ENCODE measurements at regions not wholly inside any gene's neighbourhood (a gene's known extent, or its start where the extent isn't known, plus 50 kb on each side); places are given as distances from the start of the nearest gene placed in this dataset.
A peak's percentile ranks its signal among the peaks of the same experiment; 100 is the strongest.

DNA sequence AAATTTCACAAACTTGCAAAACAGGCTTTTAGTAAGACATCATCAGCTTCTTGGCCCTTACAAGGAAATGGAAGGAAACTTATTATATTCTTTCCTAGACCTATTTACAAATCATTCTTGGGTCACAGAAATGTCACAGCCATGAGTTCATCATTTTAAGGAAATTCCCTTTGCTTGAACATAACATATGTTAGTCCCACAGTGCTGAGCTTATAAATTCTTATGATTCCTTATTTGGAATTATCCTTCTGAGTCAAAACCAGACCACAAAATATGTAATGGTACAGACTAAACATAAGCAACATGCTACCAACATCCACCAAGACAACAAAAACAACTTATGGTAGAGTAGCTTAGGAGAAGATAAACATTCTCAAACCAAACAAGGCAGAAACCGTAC lies 236.9 kb upstream of the CTSO start:
- no peak overlapping the region for H3K27ac ChIP-seq (ENCODE audit: low read depth, low read length)
- no peak overlapping the region for H3K27ac Mint-ChIP-seq
- H3K9me3 Mint-ChIP-seq = peaks cover 0 to 12% (median 1%) of the 10 kb centered on the region in 5 donors
- ChIA-PET CTCF (no interaction called here), POLR2A (no interaction called here)
- no peaks in the 10 kb centered on the region for H3K4me1 Mint-ChIP-seq
- H3K36me3 Mint-ChIP-seq = no peaks in the 10 kb centered on the region
- H3K4me3 ChIP-seq (ENCODE audit: low read length) = no peak overlapping the region
- H3K4me1 ChIP-seq (ENCODE audit: insufficient read depth, low read length) = no peaks in the 10 kb centered on the region
- no peak for DNase-seq
- H3K9me3 ChIP-seq (ENCODE audit: low read length) = no peaks in the 10 kb centered on the region
- no peaks in the 10 kb centered on the region for H3K27me3 Mint-ChIP-seq
- H3K27me3 ChIP-seq (ENCODE audit: insufficient read depth, low read length, poor library complexity, severe bottlenecking) = no peaks in the 10 kb centered on the region
- H3K36me3 ChIP-seq (ENCODE audit: insufficient read depth, low read length) = no peaks in the 10 kb centered on the region
- no peak overlapping the region for H3K4me3 Mint-ChIP-seq

DNA sequence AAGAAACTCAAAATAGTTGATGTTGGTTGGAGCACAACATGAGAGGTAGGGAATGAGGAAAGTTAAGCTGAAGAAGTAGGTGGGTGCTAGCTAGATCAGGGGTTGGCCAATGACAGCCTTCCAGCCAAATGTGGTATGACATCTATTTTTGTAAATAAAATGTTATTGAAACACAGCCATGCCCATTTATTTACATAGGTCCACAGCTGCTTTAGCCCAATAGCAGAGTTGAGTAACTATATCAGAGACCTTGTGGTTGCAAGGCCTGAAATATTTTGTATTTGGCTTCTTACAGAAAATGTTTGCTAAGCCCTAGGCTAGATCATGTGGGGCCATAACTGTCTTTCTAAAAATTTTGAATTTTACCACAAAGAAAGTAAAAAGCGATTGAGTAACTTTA lies 234.9 kb upstream of the CTSO start:
- H3K4me1 Mint-ChIP-seq = no peaks in the 10 kb centered on the region
- Histone ChIP-seq H3K9me3 (ENCODE audit: low read length) (no peaks in the 10 kb centered on the region), H3K27ac (ENCODE audit: low read depth, low read length) (no peak overlapping the region), H3K4me1 (ENCODE audit: insufficient read depth, low read length) (no peaks in the 10 kb centered on the region), H3K36me3 (ENCODE audit: insufficient read depth, low read length) (no peaks in the 10 kb centered on the region), H3K4me3 (ENCODE audit: low read length) (no peak overlapping the region), H3K27me3 (ENCODE audit: insufficient read depth, low read length, poor library complexity, severe bottlenecking) (no peaks in the 10 kb centered on the region)
- no peaks in the 10 kb centered on the region for H3K36me3 Mint-ChIP-seq
- ChIA-PET CTCF (no interaction called here), POLR2A (no interaction called here)
- DNase-seq = no peak
- peaks cover 0 to 10% (median 0%) of the 10 kb centered on the region in 5 donors for H3K9me3 Mint-ChIP-seq
- H3K4me3 Mint-ChIP-seq = no peak overlapping the region
- H3K27me3 Mint-ChIP-seq = no peaks in the 10 kb centered on the region
- no peak overlapping the region for H3K27ac Mint-ChIP-seq

DNA sequence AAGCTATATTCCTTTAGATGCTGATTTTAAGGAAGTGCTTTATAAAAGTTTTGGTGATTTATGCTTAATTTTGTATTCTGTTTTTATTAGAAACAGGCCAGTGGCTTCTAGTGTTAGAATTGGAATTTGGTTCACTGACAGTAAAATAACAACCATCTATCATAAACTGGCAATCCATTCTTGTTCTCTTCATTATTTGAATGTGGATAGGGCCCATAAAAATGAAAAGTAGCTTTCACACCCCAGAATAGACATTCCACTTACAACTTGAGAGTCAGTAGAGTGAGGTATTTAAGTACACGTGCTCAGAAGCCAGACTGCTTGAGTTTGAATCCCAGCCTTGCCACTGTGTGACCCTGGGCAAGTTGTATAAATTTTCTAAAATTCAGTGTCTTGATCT lies 232.4 kb upstream of the CTSO start:
- Histone ChIP-seq H3K27ac (ENCODE audit: low read depth, low read length) (no peak overlapping the region), H3K9me3 (ENCODE audit: low read length) (no peaks in the 10 kb centered on the region), H3K36me3 (ENCODE audit: insufficient read depth, low read length) (no peaks in the 10 kb centered on the region), H3K27me3 (ENCODE audit: insufficient read depth, low read length, poor library complexity, severe bottlenecking) (no peaks in the 10 kb centered on the region), H3K4me3 (ENCODE audit: low read length) (no peak overlapping the region), H3K4me1 (ENCODE audit: insufficient read depth, low read length) (no peaks in the 10 kb centered on the region)
- Mint-ChIP-seq H3K27me3 (no peaks in the 10 kb centered on the region), H3K4me3 (no peak overlapping the region), H3K9me3 (peaks cover 0 to 7% (median 0%) of the 10 kb centered on the region in 5 donors), H3K27ac (no peak overlapping the region), H3K36me3 (no peaks in the 10 kb centered on the region), H3K4me1 (no peaks in the 10 kb centered on the region)
- CTCF ChIA-PET = no interaction called here
- no peak for DNase-seq
- POLR2A ChIA-PET = no interaction called here

DNA sequence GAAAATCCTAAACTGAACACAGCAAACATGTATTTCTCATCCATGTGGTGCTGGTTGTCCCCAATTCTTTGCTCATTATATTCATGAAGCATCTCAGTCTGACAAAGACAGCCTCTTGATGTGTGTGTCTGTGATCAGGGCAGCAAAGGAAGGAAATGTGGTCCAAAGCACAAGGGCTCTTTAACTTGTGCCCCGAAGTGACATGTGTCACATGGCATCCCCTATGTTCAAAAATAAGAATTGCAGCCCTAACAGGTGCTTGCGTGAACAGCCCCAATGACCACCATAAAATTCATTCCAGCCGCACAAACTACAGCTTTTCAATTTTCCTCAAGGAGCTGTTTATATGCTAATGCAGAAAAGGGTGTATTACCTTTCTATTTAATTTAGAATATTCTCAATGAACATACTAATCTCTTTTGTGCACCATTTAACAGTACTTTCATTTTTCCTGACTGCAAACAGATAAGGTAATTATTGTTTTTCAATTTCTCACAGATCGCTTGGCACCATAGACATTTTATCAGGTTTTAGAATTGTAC lies 231.9 kb upstream of the CTSO start:
- Histone ChIP-seq H3K4me3 (ENCODE audit: low read length) (no peak overlapping the region), H3K36me3 (ENCODE audit: insufficient read depth, low read length) (no peaks in the 10 kb centered on the region), H3K27ac (ENCODE audit: low read depth, low read length) (no peak overlapping the region), H3K9me3 (ENCODE audit: low read length) (no peaks in the 10 kb centered on the region), H3K4me1 (ENCODE audit: insufficient read depth, low read length) (no peaks in the 10 kb centered on the region), H3K27me3 (ENCODE audit: insufficient read depth, low read length, poor library complexity, severe bottlenecking) (no peaks in the 10 kb centered on the region)
- no peaks in the 10 kb centered on the region for H3K36me3 Mint-ChIP-seq
- no peak for DNase-seq
- POLR2A ChIA-PET = no interaction called here
- H3K4me3 Mint-ChIP-seq = no peak overlapping the region
- peaks cover 0 to 7% (median 0%) of the 10 kb centered on the region in 5 donors for H3K9me3 Mint-ChIP-seq
- H3K4me1 Mint-ChIP-seq = no peaks in the 10 kb centered on the region
- H3K27ac Mint-ChIP-seq = no peak overlapping the region
- H3K27me3 Mint-ChIP-seq = no peaks in the 10 kb centered on the region
- CTCF ChIA-PET = no interaction called here

DNA sequence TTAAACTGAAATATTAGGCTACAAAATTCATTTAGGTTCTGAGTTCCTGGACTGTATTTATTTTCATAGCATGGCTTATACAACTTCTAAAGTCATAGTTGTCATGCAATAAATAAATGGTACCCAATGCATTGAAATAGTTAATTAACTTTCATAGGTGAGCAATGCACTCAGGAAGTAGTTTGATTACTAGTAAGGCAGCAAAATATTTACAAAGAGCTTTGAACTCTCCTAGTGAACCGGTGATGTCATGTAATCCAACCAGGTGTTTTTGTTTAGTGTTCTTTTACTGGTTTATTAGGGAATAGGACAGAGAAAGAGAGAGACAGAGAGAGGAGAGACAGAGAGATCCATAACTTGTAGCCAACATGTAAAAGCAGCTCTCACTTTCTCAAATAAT lies 228.6 kb upstream of the CTSO start:
- Mint-ChIP-seq H3K36me3 (no peaks in the 10 kb centered on the region), H3K4me3 (no peak overlapping the region), H3K9me3 (peaks cover 0 to 1% (median 0%) of the 10 kb centered on the region in 5 donors), H3K4me1 (no peaks in the 10 kb centered on the region), H3K27me3 (no peaks in the 10 kb centered on the region), H3K27ac (peak overlapping the region in 1 of 8 donors; percentile 10)
- Histone ChIP-seq H3K27ac (ENCODE audit: low read depth, low read length) (no peak overlapping the region), H3K36me3 (ENCODE audit: insufficient read depth, low read length) (no peaks in the 10 kb centered on the region), H3K9me3 (ENCODE audit: low read length) (no peaks in the 10 kb centered on the region), H3K4me3 (ENCODE audit: low read length) (no peak overlapping the region), H3K4me1 (ENCODE audit: insufficient read depth, low read length) (no peaks in the 10 kb centered on the region), H3K27me3 (ENCODE audit: insufficient read depth, low read length, poor library complexity, severe bottlenecking) (no peaks in the 10 kb centered on the region)
- POLR2A ChIA-PET = no interaction called here
- CTCF ChIA-PET = no interaction called here
- DNase-seq = no peak

DNA sequence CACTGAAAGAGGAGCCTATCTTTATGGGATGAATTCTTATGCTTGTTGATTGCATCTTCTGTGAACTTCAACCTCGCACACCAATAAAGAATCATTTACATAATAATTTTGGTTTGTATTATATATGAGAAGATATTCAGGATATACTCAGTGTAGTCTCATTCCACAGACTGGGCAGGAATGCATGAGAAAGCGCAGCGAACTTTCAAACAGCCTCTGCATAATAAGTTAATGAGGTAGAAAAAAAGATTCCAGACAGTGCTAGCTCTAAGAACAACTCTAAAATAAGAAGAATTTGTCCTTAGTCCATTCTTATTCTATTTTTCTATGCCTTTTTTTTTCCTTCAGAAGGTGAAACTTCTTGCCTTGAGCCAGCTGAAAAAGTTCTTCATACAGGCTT lies 224.3 kb upstream of the CTSO start:
- Mint-ChIP-seq H3K27me3 (no peaks in the 10 kb centered on the region), H3K27ac (no peak overlapping the region)
- POLR2A ChIA-PET = no interaction called here

DNA sequence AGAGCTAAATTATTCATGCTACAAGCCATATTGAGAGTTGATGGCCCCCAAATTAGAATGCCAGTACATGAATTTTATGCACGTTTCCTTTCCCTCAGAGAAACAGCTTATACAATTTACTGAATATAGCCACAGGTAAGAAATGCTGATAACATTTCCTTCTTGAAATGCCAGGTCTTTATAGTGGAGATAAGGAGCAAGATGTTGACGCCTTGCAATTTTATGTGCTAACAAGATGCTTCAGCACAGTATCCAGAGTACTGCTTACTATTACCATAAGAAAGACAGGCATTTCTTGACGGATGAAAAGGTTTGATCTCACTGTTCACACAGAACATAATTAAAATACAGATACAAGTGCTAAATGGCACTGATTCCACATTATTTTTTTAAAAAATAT lies 223.2 kb upstream of the CTSO start:
- CTCF ChIA-PET = no interaction called here
- POLR2A ChIA-PET = no interaction called here
- no peaks in the 10 kb centered on the region for H3K27me3 Mint-ChIP-seq
- no peaks in the 10 kb centered on the region for H3K36me3 Mint-ChIP-seq
- Histone ChIP-seq H3K4me3 (ENCODE audit: low read length) (no peak overlapping the region), H3K4me1 (ENCODE audit: insufficient read depth, low read length) (no peaks in the 10 kb centered on the region), H3K9me3 (ENCODE audit: low read length) (no peaks in the 10 kb centered on the region), H3K27me3 (ENCODE audit: insufficient read depth, low read length, poor library complexity, severe bottlenecking) (no peaks in the 10 kb centered on the region), H3K27ac (ENCODE audit: low read depth, low read length) (no peak overlapping the region), H3K36me3 (ENCODE audit: insufficient read depth, low read length) (no peaks in the 10 kb centered on the region)
- H3K4me1 Mint-ChIP-seq = no peaks in the 10 kb centered on the region
- H3K9me3 Mint-ChIP-seq = peaks cover 0 to 9% (median 3%) of the 10 kb centered on the region in 5 donors
- DNase-seq = no peak
- no peak overlapping the region for H3K4me3 Mint-ChIP-seq
- H3K27ac Mint-ChIP-seq = no peak overlapping the region

More for the DNA sequence above, 224.3 kb upstream of the CTSO start:
- Histone ChIP-seq H3K4me3 (ENCODE audit: low read length) (no peak overlapping the region), H3K9me3 (ENCODE audit: low read length) (no peaks in the 10 kb centered on the region), H3K27me3 (ENCODE audit: insufficient read depth, low read length, poor library complexity, severe bottlenecking) (no peaks in the 10 kb centered on the region), H3K4me1 (ENCODE audit: insufficient read depth, low read length) (no peaks in the 10 kb centered on the region), H3K36me3 (ENCODE audit: insufficient read depth, low read length) (no peaks in the 10 kb centered on the region), H3K27ac (ENCODE audit: low read depth, low read length) (no peak overlapping the region)
- Mint-ChIP-seq H3K9me3 (peaks cover 0 to 9% (median 3%) of the 10 kb centered on the region in 5 donors), H3K36me3 (no peaks in the 10 kb centered on the region), H3K4me1 (no peaks in the 10 kb centered on the region), H3K4me3 (no peak overlapping the region)
- CTCF ChIA-PET = no interaction called here
- no peak for DNase-seq

DNA sequence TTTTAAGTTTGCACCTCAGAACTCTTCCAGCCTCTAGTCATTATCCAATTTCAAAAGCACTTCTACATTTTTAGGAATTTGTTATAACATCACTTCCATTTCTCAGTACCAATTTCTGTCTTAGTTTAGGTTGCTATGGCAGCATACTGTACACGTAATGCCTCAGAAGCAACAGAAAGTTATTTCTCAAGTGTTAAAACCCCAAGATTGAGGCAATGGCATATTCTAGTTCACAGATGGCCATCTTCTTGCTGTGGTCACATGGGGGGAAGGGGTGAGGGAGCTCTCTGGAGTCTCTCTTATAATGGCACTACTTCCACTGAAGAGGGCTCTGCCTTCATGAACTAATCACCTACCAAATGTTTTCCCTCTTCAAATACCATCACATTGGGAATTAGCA lies 220.3 kb upstream of the CTSO start:
- ChIA-PET CTCF (no interaction called here), POLR2A (no interaction called here)
- no peaks in the 10 kb centered on the region for H3K27me3 ChIP-seq (ENCODE audit: insufficient read depth, low read length, poor library complexity, severe bottlenecking)
- no peaks in the 10 kb centered on the region for H3K4me1 Mint-ChIP-seq
- H3K27ac Mint-ChIP-seq = no peak overlapping the region
- no peaks in the 10 kb centered on the region for H3K36me3 ChIP-seq (ENCODE audit: insufficient read depth, low read length)
- peaks cover 0 to 9% (median 3%) of the 10 kb centered on the region in 5 donors for H3K9me3 Mint-ChIP-seq
- no peaks in the 10 kb centered on the region for H3K36me3 Mint-ChIP-seq
- H3K4me3 ChIP-seq (ENCODE audit: low read length) = no peak overlapping the region
- no peak for DNase-seq
- H3K4me3 Mint-ChIP-seq = no peak overlapping the region
- H3K4me1 ChIP-seq (ENCODE audit: insufficient read depth, low read length) = no peaks in the 10 kb centered on the region
- H3K27me3 Mint-ChIP-seq = no peaks in the 10 kb centered on the region
- no peak overlapping the region for H3K27ac ChIP-seq (ENCODE audit: low read depth, low read length)
- no peaks in the 10 kb centered on the region for H3K9me3 ChIP-seq (ENCODE audit: low read length)

DNA sequence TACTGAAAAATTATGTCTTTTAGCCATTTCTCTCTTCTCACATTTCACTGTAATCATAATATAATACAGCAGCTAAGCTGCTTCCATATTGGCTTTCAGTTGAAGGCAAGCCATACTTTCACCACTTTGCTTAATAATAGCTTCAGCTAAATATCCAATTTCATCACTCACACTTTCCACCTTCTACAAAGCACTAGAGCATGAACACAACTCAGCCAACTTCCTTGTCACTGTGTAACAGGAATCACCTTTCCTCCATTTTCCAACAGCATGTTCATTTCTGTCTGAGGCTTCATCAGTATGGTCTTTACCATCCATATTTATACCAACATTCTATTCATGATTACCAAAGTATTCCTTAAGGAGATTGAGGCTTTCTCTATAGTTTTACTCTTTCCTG lies 219.8 kb upstream of the CTSO start:
- H3K36me3 Mint-ChIP-seq = no peaks in the 10 kb centered on the region
- POLR2A ChIA-PET = no interaction called here

More for the DNA sequence above, 219.8 kb upstream of the CTSO start:
- Histone ChIP-seq H3K27me3 (ENCODE audit: insufficient read depth, low read length, poor library complexity, severe bottlenecking) (no peaks in the 10 kb centered on the region), H3K36me3 (ENCODE audit: insufficient read depth, low read length) (no peaks in the 10 kb centered on the region), H3K4me1 (ENCODE audit: insufficient read depth, low read length) (no peaks in the 10 kb centered on the region), H3K27ac (ENCODE audit: low read depth, low read length) (no peak overlapping the region), H3K4me3 (ENCODE audit: low read length) (no peak overlapping the region), H3K9me3 (ENCODE audit: low read length) (no peaks in the 10 kb centered on the region)
- CTCF ChIA-PET = no interaction called here
- Mint-ChIP-seq H3K4me1 (no peaks in the 10 kb centered on the region), H3K4me3 (no peak overlapping the region), H3K27ac (no peak overlapping the region), H3K27me3 (no peaks in the 10 kb centered on the region), H3K9me3 (peaks cover 0 to 10% (median 3%) of the 10 kb centered on the region in 5 donors)
- no peak for DNase-seq

All from CD8-positive, alpha-beta memory T cell (primary cell).